Esophagus muscularis mucosa (tissue), 4 donors: ENCODE measurements at regions not wholly inside any gene's neighbourhood (a gene's known extent, or its start where the extent isn't known, plus 50 kb on each side); places are given as distances from the start of the nearest gene placed in this dataset.

ENCODE experiments used
- CTCF ChIP-seq, 3 experiments: fragments of 200-600 bp in 2 of 3; fragments of 450-650 bp in 1 of 3; sonication (generic) in 2 of 3; IDR thresholded peaks; one replicate each; pipeline ENCODE4 v1.5.1; 2017 to 2019; ENCODE audit warnings: antibody characterized with exemption in 3 of 3, mild to moderate bottlenecking in 2 of 3, moderate library complexity in 1 of 3
- EP300 ChIP-seq: sonication (generic); formaldehyde crosslinking; IDR thresholded peaks from one replicate; pipeline ENCODE4 v1.6.1; 2017; ENCODE audit warnings: antibody characterized with exemption
- POLR2A ChIP-seq: fragments of 450-650 bp; IDR thresholded peaks from one replicate; pipeline ENCODE4 v1.6.1; 2017; ENCODE audit warnings: antibody characterized with exemption, moderate library complexity, mild to moderate bottlenecking, low read depth
- POLR2AphosphoS5 ChIP-seq, 2 donors: sonication (generic); formaldehyde crosslinking; IDR thresholded peaks; one replicate each; pipeline ENCODE4 v1.6.1; 2017; ENCODE audit warnings: antibody characterized with exemption in 2 of 2

DNA sequence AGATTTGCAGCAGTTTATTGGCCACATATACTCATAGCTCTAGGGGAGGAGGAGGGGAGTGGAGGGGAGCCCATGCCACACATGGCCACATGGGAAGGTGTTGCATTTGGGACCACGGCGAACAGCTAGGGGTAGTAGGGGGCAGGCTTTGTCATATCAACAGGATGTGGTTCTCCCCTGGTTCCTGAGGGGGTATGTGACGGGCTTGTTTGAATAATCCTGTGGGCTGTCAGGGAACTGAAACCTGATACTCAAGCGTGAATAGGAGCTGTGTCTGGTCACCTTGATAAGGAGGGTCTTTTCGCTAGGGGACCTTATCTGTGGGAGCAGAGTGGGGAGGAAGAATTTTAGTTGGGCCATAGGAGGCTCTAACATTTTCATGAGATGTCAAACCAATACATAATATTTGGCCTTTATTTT, 264.7 kb downstream of the CTH start:
- TF ChIP-seq CTCF (IDR thresholded peaks at IDR 0.05) (no peak), POLR2A (no peak), EP300 (no peak), POLR2AphosphoS5 (IDR thresholded peaks at IDR 0.05) (no peak)
